ENCODE measurements at regions not wholly inside any gene's neighbourhood (a gene's known extent, or its start where the extent isn't known, plus 50 kb on each side); places are given as distances from the start of the nearest gene placed in this dataset.

DNA sequence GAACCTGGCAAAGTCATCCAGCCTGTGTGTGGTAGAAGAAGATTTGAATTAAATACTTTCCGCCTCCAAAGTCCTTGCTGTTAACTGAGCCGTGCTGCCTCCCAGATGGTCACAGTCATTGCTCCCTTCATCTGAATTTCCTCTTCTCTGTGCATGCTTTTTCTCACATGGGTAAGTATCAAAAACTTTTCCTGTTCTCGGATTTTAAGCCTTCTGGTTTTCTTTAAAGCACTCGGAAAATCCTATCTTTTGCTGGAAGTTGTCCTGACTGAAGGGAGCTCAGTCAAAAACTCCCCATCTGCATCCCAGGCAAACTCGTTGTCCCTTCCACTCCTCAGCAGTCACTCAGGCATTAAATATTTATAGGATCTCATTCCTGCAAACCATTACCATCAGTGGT lies 290.0 kb upstream of the PIK3R1 start:
- TF ChIP-seq, protein P1, sequence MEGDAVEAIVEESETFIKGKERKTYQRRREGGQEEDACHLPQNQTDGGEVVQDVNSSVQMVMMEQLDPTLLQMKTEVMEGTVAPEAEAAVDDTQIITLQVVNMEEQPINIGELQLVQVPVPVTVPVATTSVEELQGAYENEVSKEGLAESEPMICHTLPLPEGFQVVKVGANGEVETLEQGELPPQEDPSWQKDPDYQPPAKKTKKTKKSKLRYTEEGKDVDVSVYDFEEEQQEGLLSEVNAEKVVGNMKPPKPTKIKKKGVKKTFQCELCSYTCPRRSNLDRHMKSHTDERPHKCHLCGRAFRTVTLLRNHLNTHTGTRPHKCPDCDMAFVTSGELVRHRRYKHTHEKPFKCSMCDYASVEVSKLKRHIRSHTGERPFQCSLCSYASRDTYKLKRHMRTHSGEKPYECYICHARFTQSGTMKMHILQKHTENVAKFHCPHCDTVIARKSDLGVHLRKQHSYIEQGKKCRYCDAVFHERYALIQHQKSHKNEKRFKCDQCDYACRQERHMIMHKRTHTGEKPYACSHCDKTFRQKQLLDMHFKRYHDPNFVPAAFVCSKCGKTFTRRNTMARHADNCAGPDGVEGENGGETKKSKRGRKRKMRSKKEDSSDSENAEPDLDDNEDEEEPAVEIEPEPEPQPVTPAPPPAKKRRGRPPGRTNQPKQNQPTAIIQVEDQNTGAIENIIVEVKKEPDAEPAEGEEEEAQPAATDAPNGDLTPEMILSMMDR (IDR thresholded peaks at IDR 0.05; ENCODE audit: extremely low read depth in 1 of 2, insufficient read depth in 1 of 2, low read depth in 1 of 2, low read length in 2 of 2), result no peak
- no peak for TF ChIP-seq JUN (IDR thresholded peaks at IDR 0.05; ENCODE audit: borderline replicate concordance, insufficient read depth, insufficient read length, low read depth)
- TF ChIP-seq POLR2AphosphoS5 (IDR thresholded peaks at IDR 0.05; ENCODE audit: insufficient read depth, low read depth, low read length), result no peak

All from endothelial cell of umbilical vein (primary cell).